ENCODE measurements at regions not wholly inside any gene's neighbourhood (a gene's known extent, or its start where the extent isn't known, plus 50 kb on each side); places are given as distances from the start of the nearest gene placed in this dataset.

- TF ChIP-seq CTCF (IDR thresholded peaks at IDR 0.05) (no peak), EP300 (IDR thresholded peaks at IDR 0.05) (no peak), POLR2A (IDR thresholded peaks at IDR 0.05) (no peak)
Measured at GRCh38 chr12:131335456-131335855, 375.4 kb upstream of the SFSWAP start.

Data from suprapubic skin (tissue), 3 donors.